ENCODE measurements at regions not wholly inside any gene's neighbourhood (a gene's known extent, or its start where the extent isn't known, plus 50 kb on each side); places are given as distances from the start of the nearest gene placed in this dataset.
"Not testable (repeated sequence)": the region's sequence is repeated elsewhere in the genome, so short reads cannot be mapped to it uniquely, and the experiment has no call there.

DNA sequence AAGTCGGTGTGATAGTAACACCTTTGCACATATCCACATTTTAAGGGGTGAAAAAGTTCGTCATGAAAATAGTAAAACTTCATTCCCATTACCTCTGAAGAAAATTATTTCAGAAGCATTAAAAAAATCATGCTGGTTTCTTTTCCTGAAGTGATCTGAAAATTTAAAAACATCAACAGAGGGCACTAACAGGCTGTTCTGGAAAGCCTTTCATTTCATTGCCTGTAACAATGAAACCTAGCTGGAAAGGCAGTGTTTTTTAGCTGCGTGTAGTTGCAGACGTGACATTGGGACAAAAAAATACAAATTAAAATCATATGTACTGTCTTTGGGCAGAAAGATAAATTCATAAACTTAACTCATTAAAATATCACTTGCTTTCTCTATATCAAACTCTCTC, 993.8 kb downstream of the GBE1 start:
- DNase-seq (ENCODE audit: extremely low read depth, low read depth) = no peak
- H3K4me3 ChIP-seq (replicated peaks; ENCODE audit: low read depth, low read length) = no peak overlapping the region
- no peak for TF ChIP-seq CTCF (IDR thresholded peaks at IDR 0.05; ENCODE audit: low read depth, low read length, missing control alignments)

GRCh38 chr3:80754969-80755368, 987.2 kb upstream of the ROBO1 start:
- TF ChIP-seq CTCF (IDR thresholded peaks at IDR 0.05; ENCODE audit: low read depth, low read length, missing control alignments) = no peak
- no peak overlapping the region for H3K4me3 ChIP-seq (replicated peaks; ENCODE audit: low read depth, low read length)
- no peak for DNase-seq (ENCODE audit: extremely low read depth, low read depth)

- no peak overlapping the region for H3K4me3 ChIP-seq (replicated peaks; ENCODE audit: low read depth, low read length)
- DNase-seq (ENCODE audit: extremely low read depth, low read depth) = no peak
- TF ChIP-seq CTCF (IDR thresholded peaks at IDR 0.05; ENCODE audit: low read depth, low read length, missing control alignments) = no peak
Measured at GRCh38 chr3:80753021-80753420, 985.2 kb upstream of the ROBO1 start.

GRCh38 chr3:80750637-80751036, 982.8 kb upstream of the ROBO1 start:
- TF ChIP-seq CTCF (IDR thresholded peaks at IDR 0.05; ENCODE audit: low read depth, low read length, missing control alignments) = no peak
- H3K4me3 ChIP-seq (replicated peaks; ENCODE audit: low read depth, low read length) = no peak overlapping the region
- no peak for DNase-seq (ENCODE audit: extremely low read depth, low read depth)

DNA sequence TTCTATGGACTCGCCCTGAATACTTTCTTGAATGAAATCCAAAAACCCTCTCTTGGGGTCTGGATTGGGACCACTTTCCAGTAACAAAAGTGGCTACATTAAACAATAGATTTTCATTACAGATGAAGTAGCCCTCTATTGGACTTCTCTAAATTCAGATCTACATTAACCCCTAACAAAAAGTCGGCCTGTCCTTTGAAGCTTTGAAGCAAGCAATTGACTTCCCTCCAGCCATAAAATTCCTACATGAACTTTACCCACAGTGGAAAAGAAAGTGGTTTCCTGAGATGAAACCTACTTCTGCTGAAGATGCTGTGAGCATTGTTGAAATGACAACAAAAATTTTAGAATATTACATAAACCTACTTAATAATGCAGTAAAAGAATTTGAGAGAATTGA, 967.1 kb upstream of the ROBO1 start:
- TF ChIP-seq CTCF (IDR thresholded peaks at IDR 0.05; ENCODE audit: low read depth, low read length, missing control alignments) = no peak
- no peak for DNase-seq (ENCODE audit: extremely low read depth, low read depth)
- H3K4me3 ChIP-seq (replicated peaks; ENCODE audit: low read depth, low read length) = no peak overlapping the region

GRCh38 chr3:80734483-80734882, 966.7 kb upstream of the ROBO1 start:
- TF ChIP-seq CTCF (IDR thresholded peaks at IDR 0.05; ENCODE audit: low read depth, low read length, missing control alignments) = no peak
- no peak for DNase-seq (ENCODE audit: extremely low read depth, low read depth)
- no peak overlapping the region for H3K4me3 ChIP-seq (replicated peaks; ENCODE audit: low read depth, low read length)

- TF ChIP-seq CTCF (IDR thresholded peaks at IDR 0.05; ENCODE audit: low read depth, low read length, missing control alignments) = no peak
- H3K4me3 ChIP-seq (replicated peaks; ENCODE audit: low read depth, low read length) = no peak overlapping the region
- DNase-seq (ENCODE audit: extremely low read depth, low read depth) = no peak
Measured at GRCh38 chr3:80733522-80734176, 965.9 kb upstream of the ROBO1 start.

DNA sequence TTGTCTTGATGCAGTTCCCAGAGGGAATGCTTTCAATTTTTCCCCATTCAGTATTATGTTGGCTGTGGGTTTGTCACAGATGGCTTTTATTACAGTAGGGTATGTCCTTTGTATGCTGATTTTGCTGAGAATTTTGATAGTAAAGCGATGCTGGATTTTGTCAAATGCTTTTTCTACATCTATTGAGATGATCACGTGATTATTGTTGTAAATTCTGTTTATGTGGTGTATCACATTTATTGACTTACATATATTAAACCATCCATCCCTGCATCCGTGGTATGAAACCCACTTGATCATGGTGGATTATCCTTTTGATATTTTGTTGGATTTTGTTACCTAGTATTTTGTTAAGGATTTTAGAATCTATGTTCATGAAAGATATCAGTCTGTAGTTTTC, 959.8 kb upstream of the ROBO1 start:
- H3K4me3 ChIP-seq (replicated peaks; ENCODE audit: low read depth, low read length) = not testable (repeated sequence)

DNA sequence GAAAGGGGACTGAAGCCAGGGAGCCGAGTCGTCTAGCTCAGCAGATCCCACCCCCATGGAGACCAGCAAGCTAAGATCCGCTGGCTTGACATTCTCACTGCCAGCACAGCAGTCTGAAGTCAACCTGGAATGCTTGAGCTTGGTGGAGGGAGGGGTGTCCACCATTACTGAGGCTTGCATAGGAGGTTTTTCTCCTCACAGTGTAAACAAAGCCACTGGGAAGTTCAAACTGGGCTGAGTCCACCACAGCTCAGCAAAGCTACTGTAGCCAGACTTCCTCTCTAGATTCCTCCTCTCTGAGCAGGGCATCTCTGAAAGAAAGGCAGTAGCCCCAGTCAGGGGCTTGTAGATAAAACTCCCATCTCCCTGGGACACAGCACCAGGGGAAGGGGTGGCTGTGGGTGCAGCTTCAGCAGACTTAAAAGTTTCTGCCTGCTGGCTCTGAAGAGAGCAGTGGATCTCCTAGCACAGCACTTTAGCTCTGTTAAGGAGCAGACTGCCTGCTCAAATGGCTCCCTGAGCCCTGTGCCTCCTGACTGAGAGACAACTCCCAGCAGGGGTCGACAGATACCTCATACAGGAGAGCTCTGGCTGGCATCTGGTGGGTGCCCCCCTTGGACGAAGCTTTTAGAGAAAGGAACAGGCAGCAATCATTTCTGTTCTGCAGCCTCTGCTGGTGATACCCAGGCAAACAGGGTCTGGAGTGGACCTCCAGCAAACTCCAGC, 942.0 kb upstream of the ROBO1 start:
- DNase-seq (ENCODE audit: extremely low read depth, low read depth); H3K4me3 ChIP-seq (replicated peaks; ENCODE audit: low read depth, low read length): not testable (repeated sequence)

More for the DNA sequence above, 959.8 kb upstream of the ROBO1 start:
- not testable (repeated sequence) for DNase-seq (ENCODE audit: extremely low read depth, low read depth)
